ENCODE measurements at regions not wholly inside any gene's neighbourhood (a gene's known extent, or its start where the extent isn't known, plus 50 kb on each side); places are given as distances from the start of the nearest gene placed in this dataset.

- FAIRE-seq (no peak), DNase-seq (ENCODE audit: low read depth, low spot score) (no peak)
- no peaks in the 10 kb centered on the region for H3K27me3 ChIP-seq (ENCODE audit: control insufficient read depth, extremely low read depth, insufficient read depth, low read length)
- no peaks in the 10 kb centered on the region for H3K79me2 ChIP-seq (ENCODE audit: control insufficient read depth, insufficient read depth, low read length)
- H3K27ac ChIP-seq (ENCODE audit: control insufficient read depth, insufficient read depth, low read length), result no peak overlapping the region
- H3K36me3 ChIP-seq (ENCODE audit: control insufficient read depth in 2 of 2, extremely low read depth in 1 of 2, insufficient read depth in 2 of 2, low read length in 2 of 2), result no peaks in the 10 kb centered on the region
- H3K9ac ChIP-seq (ENCODE audit: control insufficient read depth, extremely low read depth, insufficient read depth, low read length), result no peak overlapping the region
- no peak overlapping the region for H3K4me2 ChIP-seq (ENCODE audit: control insufficient read depth, extremely low read depth, insufficient read depth, low read depth, low read length)
- H3K4me3 ChIP-seq (ENCODE audit: control insufficient read depth in 2 of 3, extremely low read depth in 1 of 3, insufficient read depth in 2 of 3, low read depth in 1 of 3, low read length in 3 of 3), result no peak overlapping the region
- no peak overlapping the region for H2AFZ ChIP-seq (ENCODE audit: control insufficient read depth, low read length)
- no peak for TF ChIP-seq EZH2 (IDR thresholded peaks at IDR 0.05; ENCODE audit: low read length)
- no peaks in the 10 kb centered on the region for H3K4me1 ChIP-seq (ENCODE audit: control insufficient read depth, extremely low read depth, insufficient read depth, low read length)
- H3K9me1 ChIP-seq (ENCODE audit: control insufficient read depth, extremely low read depth, insufficient read depth, low read length), result no peaks in the 10 kb centered on the region
- dilution Hi-C loops (cut with MboI; ENCODE audit: extremely low pct_ligation_motif_present, low sequenced_read_pairs), result no loop called here
- no peaks in the 10 kb centered on the region for H4K20me1 ChIP-seq (ENCODE audit: control insufficient read depth, extremely low read depth, insufficient read depth, low read length)
- no peaks in the 10 kb centered on the region for H3K9me3 ChIP-seq (ENCODE audit: control insufficient read depth, low read depth, low read length)
These were observed 1038.6 kb downstream of the SOCS6 start for GRCh38 chr18:71327441-71327840.

- no peak overlapping the region for H3K4me3 ChIP-seq (ENCODE audit: control insufficient read depth in 2 of 3, extremely low read depth in 1 of 3, insufficient read depth in 2 of 3, low read depth in 1 of 3, low read length in 3 of 3)
- H3K36me3 ChIP-seq (ENCODE audit: control insufficient read depth in 2 of 2, extremely low read depth in 1 of 2, insufficient read depth in 2 of 2, low read length in 2 of 2), result no peaks in the 10 kb centered on the region
- DNase-seq (ENCODE audit: low read depth, low spot score), result no peak
- H3K4me2 ChIP-seq (ENCODE audit: control insufficient read depth, extremely low read depth, insufficient read depth, low read depth, low read length), result no peak overlapping the region
- no peaks in the 10 kb centered on the region for H3K9me1 ChIP-seq (ENCODE audit: control insufficient read depth, extremely low read depth, insufficient read depth, low read length)
- H3K79me2 ChIP-seq (ENCODE audit: control insufficient read depth, insufficient read depth, low read length), result no peaks in the 10 kb centered on the region
- dilution Hi-C loops (cut with MboI; ENCODE audit: extremely low pct_ligation_motif_present, low sequenced_read_pairs), result no loop called here
- H3K4me1 ChIP-seq (ENCODE audit: control insufficient read depth, extremely low read depth, insufficient read depth, low read length), result no peaks in the 10 kb centered on the region
- no peak overlapping the region for H2AFZ ChIP-seq (ENCODE audit: control insufficient read depth, low read length)
- no peaks in the 10 kb centered on the region for H4K20me1 ChIP-seq (ENCODE audit: control insufficient read depth, extremely low read depth, insufficient read depth, low read length)
- no peaks in the 10 kb centered on the region for H3K9me3 ChIP-seq (ENCODE audit: control insufficient read depth, low read depth, low read length)
- no peak overlapping the region for H3K27ac ChIP-seq (ENCODE audit: control insufficient read depth, insufficient read depth, low read length)
- TF ChIP-seq CTCF (optimal IDR thresholded peaks at IDR 0.05 in 1 of 3, IDR thresholded peaks at IDR 0.05 in 1 of 3, conservative IDR thresholded peaks at IDR 0.05 in 1 of 3; ENCODE audit: extremely low read depth in 1 of 3, insufficient read depth in 2 of 3, low read length in 3 of 3) (no peak), EZH2 (IDR thresholded peaks at IDR 0.05; ENCODE audit: low read length) (no peak)
- H3K27me3 ChIP-seq (ENCODE audit: control insufficient read depth, extremely low read depth, insufficient read depth, low read length), result no peaks in the 10 kb centered on the region
- no peak for FAIRE-seq
- no peak overlapping the region for H3K9ac ChIP-seq (ENCODE audit: control insufficient read depth, extremely low read depth, insufficient read depth, low read length)
These were observed 1038.0 kb downstream of the SOCS6 start for GRCh38 chr18:71326826-71327225.

GRCh38 chr18:71324356-71324755 lies 1035.5 kb downstream of the SOCS6 start:
- Histone ChIP-seq H3K9me1 (ENCODE audit: control insufficient read depth, extremely low read depth, insufficient read depth, low read length) (no peaks in the 10 kb centered on the region), H3K4me1 (ENCODE audit: control insufficient read depth, extremely low read depth, insufficient read depth, low read length) (no peaks in the 10 kb centered on the region), H3K27ac (ENCODE audit: control insufficient read depth, insufficient read depth, low read length) (no peak overlapping the region), H4K20me1 (ENCODE audit: control insufficient read depth, extremely low read depth, insufficient read depth, low read length) (no peaks in the 10 kb centered on the region), H3K79me2 (ENCODE audit: control insufficient read depth, insufficient read depth, low read length) (no peaks in the 10 kb centered on the region), H3K9ac (ENCODE audit: control insufficient read depth, extremely low read depth, insufficient read depth, low read length) (no peak overlapping the region), H3K27me3 (ENCODE audit: control insufficient read depth, extremely low read depth, insufficient read depth, low read length) (no peaks in the 10 kb centered on the region), H3K4me2 (ENCODE audit: control insufficient read depth, extremely low read depth, insufficient read depth, low read depth, low read length) (no peak overlapping the region), H2AFZ (ENCODE audit: control insufficient read depth, low read length) (no peak overlapping the region), H3K9me3 (ENCODE audit: control insufficient read depth, low read depth, low read length) (no peaks in the 10 kb centered on the region), H3K4me3 (ENCODE audit: control insufficient read depth in 2 of 3, extremely low read depth in 1 of 3, insufficient read depth in 2 of 3, low read depth in 1 of 3, low read length in 3 of 3) (no peak overlapping the region), H3K36me3 (ENCODE audit: control insufficient read depth in 2 of 2, extremely low read depth in 1 of 2, insufficient read depth in 2 of 2, low read length in 2 of 2) (no peaks in the 10 kb centered on the region)
- DNase-seq (ENCODE audit: low read depth, low spot score) (no peak), FAIRE-seq (no peak)
- no peak for TF ChIP-seq CTCF (optimal IDR thresholded peaks at IDR 0.05 in 1 of 3, IDR thresholded peaks at IDR 0.05 in 1 of 3, conservative IDR thresholded peaks at IDR 0.05 in 1 of 3; ENCODE audit: extremely low read depth in 1 of 3, insufficient read depth in 2 of 3, low read length in 3 of 3)
- dilution Hi-C loops (cut with MboI; ENCODE audit: extremely low pct_ligation_motif_present, low sequenced_read_pairs), result no loop called here
